ENCODE measurements at regions not wholly inside any gene's neighbourhood (a gene's known extent, or its start where the extent isn't known, plus 50 kb on each side); places are given as distances from the start of the nearest gene placed in this dataset.
"Not testable (repeated sequence)": the region's sequence is repeated elsewhere in the genome, so short reads cannot be mapped to it uniquely, and the experiment has no call there.

GRCh38 chr1:4178501-4179113, 278.5 kb upstream of the C1orf174 start:
- no peak for DNase-seq

DNA sequence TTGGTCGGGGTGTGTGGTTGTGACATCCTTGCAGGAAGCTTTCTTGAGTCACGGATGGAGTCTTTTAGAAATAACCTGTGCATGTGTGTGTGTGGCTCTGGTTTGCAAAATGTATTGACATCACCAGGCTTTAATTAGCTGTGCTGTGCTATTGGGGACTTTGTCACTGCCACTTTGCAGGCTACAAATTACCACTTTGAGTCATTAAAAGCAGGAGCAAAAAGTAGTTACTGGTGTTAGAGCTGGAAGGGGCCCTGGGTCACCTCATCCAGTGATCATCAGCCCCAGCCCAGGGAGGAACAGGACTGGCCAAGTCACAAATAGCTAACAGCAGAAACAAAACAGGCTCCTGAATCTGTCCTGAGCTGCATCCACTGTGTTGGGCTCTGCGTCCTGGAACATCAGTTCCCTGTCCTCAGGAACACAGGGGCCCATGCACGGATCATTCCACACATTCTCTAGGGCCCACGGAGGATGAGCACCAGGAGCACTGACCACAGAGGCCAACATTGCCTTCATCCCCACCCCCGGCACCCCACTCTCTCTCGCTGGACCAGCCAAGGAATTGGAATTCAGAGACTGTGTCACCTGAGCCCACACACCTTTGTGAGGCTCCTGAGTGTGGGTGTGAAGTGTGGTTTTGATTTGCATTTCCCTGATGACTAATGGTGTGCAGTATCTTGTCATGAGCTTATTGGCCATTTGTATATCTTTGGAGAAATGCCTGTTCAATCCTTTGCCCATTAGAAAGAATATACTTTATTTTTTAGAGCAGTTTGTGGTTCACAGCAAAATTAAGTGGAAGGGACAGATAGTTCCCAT, 280.1 kb upstream of the C1orf174 start:
- DNase-seq = no peak

DNA sequence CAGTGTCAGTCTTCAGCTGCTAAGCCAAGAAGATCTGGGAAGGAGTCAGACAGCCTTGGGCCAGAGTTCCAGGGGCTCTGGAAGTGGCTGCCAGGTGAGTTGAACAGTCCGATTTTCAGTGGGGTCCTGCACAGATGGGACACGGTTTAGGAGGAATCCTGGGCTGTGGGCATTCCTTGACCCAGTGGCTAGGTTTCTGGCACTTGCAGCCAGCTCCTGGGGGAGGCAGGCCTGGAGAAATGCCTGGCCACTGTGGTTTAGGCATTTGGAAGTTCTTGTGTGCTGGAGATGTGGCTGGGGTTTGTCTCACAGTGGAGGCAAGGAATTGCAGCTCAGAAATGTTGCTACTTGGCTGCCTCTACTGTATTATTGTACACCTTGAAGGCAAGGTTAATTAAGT, 286.4 kb upstream of the C1orf174 start:
- not testable (repeated sequence) for DNase-seq

GRCh38 chr1:4203501-4203900, 303.4 kb upstream of the C1orf174 start:
- no peak for DNase-seq

GRCh38 chr1:4207183-4207582, 307.1 kb upstream of the C1orf174 start:
- DNase-seq = no peak

DNA sequence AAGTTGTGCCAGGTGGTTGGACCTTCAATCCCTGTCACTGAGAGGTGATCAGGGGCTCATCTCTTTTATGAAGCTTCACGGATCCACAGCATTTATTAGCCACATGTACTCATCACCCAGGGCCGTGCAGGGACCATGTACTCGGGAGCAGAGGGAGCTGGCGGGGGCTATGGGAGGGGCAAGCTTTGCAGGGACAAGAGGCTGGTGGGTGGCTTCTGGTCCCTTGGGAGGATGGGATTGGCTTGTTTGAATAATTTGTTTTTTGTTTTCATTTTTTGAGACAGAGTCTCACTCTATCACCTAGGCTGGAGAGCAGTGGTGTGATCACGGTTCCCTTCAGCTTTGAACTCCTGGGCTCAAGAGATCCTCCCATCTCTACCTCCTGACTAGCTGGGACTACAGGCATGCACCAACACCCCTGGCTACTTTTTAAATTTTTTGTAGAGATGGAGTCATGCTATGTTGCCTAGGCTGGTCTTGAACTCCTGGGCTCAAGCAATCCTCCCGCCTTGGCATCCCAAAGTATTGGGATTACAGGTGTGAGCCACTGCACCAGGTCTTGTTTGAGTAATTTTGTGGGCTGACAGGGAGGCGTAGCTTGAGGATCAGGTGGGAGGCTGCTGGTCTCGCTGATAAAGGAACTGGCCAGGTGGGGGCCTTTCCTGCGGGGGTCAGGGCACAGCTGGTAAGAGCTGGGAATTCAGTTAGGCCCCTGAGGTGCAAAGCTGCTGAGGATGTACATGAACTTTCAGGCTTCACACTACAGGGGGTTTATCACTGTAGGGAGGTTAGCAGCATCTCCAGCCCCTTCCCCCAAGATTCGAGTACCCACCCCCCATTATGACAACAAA, 308.0 kb upstream of the C1orf174 start:
- no peak for DNase-seq

- no peak for DNase-seq
These were observed 310.0 kb upstream of the C1orf174 start for GRCh38 chr1:4210043-4210442.

DNA sequence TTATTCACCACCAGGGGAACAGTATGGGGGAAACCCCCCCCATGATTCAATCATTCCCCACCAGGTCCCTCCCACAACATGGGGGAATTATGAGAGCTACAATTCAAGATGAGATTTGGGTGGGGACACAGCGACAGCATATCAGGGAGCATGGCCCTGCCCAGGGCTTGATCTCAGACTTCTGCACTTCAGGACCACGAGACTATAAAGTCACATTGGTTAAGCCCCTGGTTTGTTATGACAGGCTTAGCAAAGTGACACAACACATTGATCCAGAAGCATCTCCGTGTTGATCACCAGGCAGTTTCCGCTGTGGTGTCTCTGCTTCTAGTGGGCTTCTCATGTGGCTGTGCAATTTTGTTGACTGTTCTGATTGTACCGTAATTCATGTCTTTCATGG, 312.7 kb upstream of the C1orf174 start:
- DNase-seq = no peak

GRCh38 chr1:4213366-4213973, 313.4 kb upstream of the C1orf174 start:
- no peak for DNase-seq

DNA sequence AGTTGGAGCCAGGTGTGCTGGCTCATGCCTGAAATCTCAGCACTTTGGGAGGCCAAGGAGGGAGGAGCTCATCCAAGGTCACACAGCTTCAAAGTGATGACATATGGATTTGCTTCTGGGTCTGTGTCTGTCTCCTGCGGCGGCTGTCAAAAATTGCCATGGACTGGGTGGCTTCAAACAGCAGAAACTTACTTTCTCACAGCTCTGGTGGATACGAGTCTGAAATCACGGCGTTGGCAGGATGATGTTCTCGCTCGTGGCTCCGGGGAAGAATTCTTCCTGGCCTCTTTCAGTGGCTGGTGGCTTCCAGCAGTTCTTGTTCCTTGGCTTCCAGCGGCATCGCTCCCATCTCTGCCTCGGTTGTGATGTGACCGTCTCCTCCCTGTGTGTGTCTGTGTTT, 314.8 kb upstream of the C1orf174 start:
- DNase-seq = no peak

DNA sequence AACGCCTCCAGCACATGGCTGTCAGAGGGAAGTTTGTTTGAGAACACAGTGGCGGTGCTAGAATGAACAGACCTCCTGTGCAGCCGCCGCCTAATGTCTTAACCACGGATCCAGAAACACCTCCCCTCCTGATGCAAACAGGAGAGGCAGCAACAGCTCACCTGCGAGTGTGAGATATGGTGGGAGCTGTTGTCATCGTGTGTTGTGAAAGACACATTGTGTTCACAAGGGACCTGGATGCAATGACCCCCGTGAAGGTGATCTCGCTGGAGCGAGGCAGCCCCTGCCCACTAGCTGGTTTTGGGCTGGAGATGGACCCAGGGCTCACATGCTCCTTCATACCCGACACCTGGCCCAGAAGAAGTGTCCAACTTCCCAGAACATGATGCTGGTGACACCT, 315.3 kb upstream of the C1orf174 start:
- DNase-seq = no peak

DNA sequence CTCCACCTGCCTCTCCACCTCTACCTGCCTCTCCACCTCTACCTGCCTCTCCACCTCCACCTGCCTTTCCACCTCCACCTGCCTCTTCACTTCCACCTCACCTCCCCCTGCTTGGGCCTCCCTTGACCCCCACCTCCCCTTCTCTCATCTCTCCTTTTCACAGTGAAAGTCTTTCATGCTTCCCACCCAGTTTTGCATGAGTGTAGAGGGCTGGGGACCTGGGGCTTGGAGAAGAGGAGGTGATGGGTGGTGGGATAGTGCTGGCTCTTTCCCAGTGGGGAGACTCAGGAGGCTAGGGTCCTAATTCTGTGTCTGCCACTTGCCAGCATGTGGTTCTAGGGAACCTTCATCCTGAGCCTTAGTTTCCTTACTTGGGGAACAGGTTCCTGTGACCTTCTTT, 316.2 kb upstream of the C1orf174 start:
- DNase-seq = no peak

- no peak for DNase-seq
These were observed 318.5 kb upstream of the C1orf174 start for GRCh38 chr1:4218619-4219018.

DNA sequence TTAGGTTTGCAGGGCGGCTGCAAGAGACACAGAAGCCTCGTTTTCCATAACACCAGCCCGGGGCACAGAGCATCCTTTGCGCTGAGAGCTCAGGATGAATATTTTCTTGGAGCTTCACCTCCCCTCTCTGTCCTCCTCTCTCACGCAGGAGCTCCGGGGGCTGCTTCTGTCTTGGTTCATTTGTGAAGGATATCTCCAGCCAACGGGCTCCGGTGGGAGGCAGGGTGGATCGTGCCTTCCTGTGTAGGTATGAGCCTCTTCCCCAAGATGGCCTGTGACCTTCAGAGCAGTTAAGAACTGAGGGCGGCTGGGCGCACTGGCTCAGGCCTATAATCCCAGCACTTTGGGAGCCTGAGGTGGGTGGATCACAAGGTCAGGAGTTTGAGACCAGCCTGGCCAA, 319.0 kb upstream of the C1orf174 start:
- DNase-seq = no peak

DNA sequence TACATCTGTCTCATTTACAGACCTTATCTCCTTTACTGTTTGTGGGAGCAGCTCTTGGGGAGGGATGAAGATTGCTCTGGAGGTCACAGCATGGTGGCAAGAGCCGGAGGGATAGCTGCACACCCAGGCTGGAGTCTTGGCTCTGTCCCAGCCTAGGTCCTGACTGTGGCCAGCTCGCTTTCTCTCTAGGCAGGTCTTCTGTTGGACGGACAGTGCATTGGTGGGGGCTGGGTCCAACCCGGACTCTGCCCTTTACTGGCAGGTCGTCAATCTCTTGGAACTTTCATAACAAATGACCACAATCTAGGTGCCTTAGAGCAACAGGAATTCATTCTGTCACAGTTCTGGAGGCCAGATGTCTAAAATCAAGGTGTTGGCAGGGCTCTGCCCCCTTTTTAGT, 319.8 kb upstream of the C1orf174 start:
- DNase-seq = no peak

GRCh38 chr1:4220362-4220761, 320.3 kb upstream of the C1orf174 start:
- DNase-seq = no peak

DNA sequence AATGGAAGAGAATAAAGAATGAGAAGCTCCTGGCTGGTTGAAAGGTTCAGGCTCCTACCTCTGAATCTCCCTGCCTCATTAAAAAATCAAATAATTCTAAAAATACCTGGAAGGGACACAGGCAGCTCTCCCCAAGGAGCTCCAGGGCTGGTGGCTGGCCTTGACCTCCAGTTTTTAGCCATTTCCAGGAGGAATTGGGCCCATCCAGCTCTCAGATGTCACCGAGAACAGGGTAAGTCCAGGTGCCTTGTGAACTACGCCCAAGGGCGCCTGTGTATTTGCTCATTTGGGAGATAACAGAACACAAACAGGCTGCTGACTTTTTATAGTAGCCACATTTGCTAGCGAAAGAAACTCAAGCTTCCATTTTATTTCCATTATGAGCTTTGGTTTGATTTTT, 321.0 kb upstream of the C1orf174 start:
- no peak for DNase-seq

DNA sequence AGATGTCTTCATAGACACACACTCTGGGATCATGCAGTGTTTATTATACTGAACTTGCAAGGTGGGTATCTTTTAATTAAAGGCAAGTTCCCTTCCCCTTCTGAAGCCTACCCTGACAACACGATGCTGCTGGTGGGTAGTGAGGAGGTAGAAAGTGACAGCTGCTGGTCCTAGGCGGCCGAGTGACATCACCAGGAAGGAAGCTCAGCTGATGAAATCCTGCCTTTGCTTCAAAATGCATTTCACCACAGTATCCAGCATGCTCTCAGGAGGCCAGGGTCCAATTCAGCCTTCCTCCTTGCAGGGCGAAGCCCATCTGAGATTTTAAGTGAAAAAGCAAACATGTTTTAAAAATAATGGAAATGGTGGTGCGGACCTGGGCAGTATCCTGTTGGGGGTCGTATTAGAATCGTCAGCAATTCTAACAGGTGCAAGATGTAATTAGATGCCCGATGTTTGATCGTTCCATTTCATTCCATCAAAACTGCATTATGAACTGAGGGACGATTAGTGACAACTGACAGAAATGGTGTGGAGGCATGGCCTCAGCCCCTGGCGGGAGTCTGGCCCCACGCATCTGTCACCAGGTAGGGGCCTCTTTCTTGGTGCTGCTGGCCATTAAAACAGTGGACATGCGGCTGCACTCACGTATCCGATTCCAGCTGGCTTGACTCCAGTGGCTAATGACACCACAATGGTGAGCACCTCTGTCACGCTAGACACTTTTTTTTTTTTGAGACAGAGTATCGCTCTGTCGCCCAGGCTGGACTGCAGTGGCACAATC, 324.8 kb upstream of the C1orf174 start:
- DNase-seq = no peak

- no peak for DNase-seq
These were observed 327.9 kb upstream of the C1orf174 start for GRCh38 chr1:4227986-4228385.

- no peak for DNase-seq
These were observed 353.9 kb upstream of the C1orf174 start for GRCh38 chr1:4253935-4254334.

DNA sequence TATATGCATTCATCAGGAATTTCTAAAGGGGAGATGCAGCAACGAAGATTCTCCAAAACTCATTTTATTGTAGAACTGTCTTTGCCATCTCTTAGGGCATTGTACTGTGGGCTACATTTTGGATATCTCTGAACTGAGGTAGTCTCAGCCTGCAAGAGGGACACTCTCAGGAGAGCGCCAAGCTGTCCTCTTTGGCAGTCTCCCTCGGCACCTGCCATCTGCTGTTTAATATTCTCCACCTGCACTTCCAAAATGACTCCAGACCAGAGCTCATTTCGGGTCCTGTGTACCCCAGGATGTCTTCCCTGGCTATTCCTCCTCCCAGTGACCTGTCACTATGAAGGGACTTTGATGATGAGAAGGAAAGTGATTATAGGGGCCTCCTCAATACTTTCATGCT, 356.3 kb upstream of the C1orf174 start:
- DNase-seq = no peak

DNA sequence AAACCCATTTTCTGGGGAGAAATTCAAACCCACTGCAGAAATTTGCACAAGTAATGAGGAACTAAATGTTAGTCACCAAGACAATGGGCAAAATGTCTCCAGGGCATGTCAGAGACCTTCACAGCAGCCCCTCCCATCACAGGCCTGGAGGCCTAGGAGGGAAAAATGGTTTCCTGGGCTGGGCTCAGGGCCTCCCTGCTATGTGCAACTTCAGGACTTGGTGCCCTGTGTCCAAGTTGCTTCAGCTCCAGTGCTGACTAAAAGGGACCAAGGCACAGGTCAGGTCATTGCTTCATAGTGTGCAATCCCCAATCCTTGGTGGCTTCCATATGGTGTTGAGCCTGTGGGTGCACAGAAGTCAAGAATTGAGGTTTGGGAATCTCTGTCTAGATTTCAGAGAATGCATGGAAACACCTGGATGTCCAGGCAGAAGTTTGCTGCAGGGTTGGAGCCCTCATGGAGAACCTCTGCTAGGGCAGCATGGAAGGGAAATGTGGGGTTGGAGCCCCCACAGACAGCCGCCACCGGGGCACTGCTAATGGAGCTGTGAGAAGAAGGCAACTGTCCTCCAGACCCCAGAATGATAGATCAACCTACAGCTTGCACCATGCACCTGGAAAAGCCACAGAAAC, 358.2 kb upstream of the C1orf174 start:
- not testable (repeated sequence) for DNase-seq
